ENCODE measurements at regions not wholly inside any gene's neighbourhood (a gene's known extent, or its start where the extent isn't known, plus 50 kb on each side); places are given as distances from the start of the nearest gene placed in this dataset.

GRCh38 chr7:18416988-18417387 lies 78.6 kb upstream of the HDAC9 start:
- TF ChIP-seq CTCF (IDR thresholded peaks at IDR 0.05) = no peak
- ATAC-seq = no peak
- no peaks in the 10 kb centered on the region for H3K27me3 ChIP-seq (ENCODE audit: insufficient read depth in 3 of 3, low read length in 2 of 3)
- H3K9me3 ChIP-seq = no peaks in the 10 kb centered on the region
- no peak overlapping the region for H3K27ac ChIP-seq
- WGBS, 3 donors = 69 to 76% (median 74%) methylated on average over 3 of the region's 3 CpGs
- H3K4me3 ChIP-seq = no peak overlapping the region
- DNase-seq = no peak
- H3K36me3 ChIP-seq (ENCODE audit: insufficient read depth in 1 of 2, low read depth in 1 of 2) = no peaks in the 10 kb centered on the region
- peaks cover under 1% of the 10 kb centered on the region for H3K4me1 ChIP-seq
- intact Hi-C loops (cut with DNase I) = no loop called here

- no peak overlapping the region for H3K4me3 ChIP-seq
- DNase-seq = no peak
- H3K4me1 ChIP-seq = peaks cover 4% of the 10 kb centered on the region
- ATAC-seq = no peak
- H3K9me3 ChIP-seq = no peaks in the 10 kb centered on the region
- H3K27me3 ChIP-seq (ENCODE audit: insufficient read depth in 3 of 3, low read length in 2 of 3) = no peaks in the 10 kb centered on the region
- WGBS, 3 donors = 47 to 61% (median 54%) methylated on average over 3 of the region's 3 CpGs
- no peak for TF ChIP-seq CTCF (IDR thresholded peaks at IDR 0.05)
- no peak overlapping the region for H3K27ac ChIP-seq
- intact Hi-C loops (cut with DNase I) = no loop called here
- H3K36me3 ChIP-seq (ENCODE audit: insufficient read depth in 1 of 2, low read depth in 1 of 2) = no peaks in the 10 kb centered on the region
Observed at GRCh38 chr7:18419456-18419855, 76.1 kb upstream of the HDAC9 start.

- intact Hi-C loops (cut with DNase I) = no loop called here
- 55 to 79% (median 64%) methylated on average over 2 of the region's 2 CpGs for WGBS, 3 donors
Observed at GRCh38 chr7:18420108-18420507, 75.4 kb upstream of the HDAC9 start.

GRCh38 chr7:18420748-18421147 lies 74.8 kb upstream of the HDAC9 start:
- Histone ChIP-seq H3K36me3 (ENCODE audit: insufficient read depth in 1 of 2, low read depth in 1 of 2) (no peaks in the 10 kb centered on the region), H3K27ac (no peak overlapping the region), H3K4me3 (no peak overlapping the region), H3K9me3 (no peaks in the 10 kb centered on the region), H3K4me1 (peaks cover 4% of the 10 kb centered on the region), H3K27me3 (ENCODE audit: insufficient read depth in 3 of 3, low read length in 2 of 3) (no peaks in the 10 kb centered on the region)
- WGBS, 3 donors = 57 to 83% (median 73%) methylated on average over 1 of the region's 1 CpG
- ATAC-seq (no peak), DNase-seq (no peak)
- intact Hi-C loops (cut with DNase I) = no loop called here
- no peak for TF ChIP-seq CTCF (IDR thresholded peaks at IDR 0.05)

More at GRCh38 chr7:18420108-18420507, 75.4 kb upstream of the HDAC9 start:
- H3K27me3 ChIP-seq (ENCODE audit: insufficient read depth in 3 of 3, low read length in 2 of 3) = no peaks in the 10 kb centered on the region
- no peak for ATAC-seq
- H3K4me1 ChIP-seq = peaks cover 4% of the 10 kb centered on the region
- H3K27ac ChIP-seq = no peak overlapping the region
- no peak for DNase-seq
- no peaks in the 10 kb centered on the region for H3K36me3 ChIP-seq (ENCODE audit: insufficient read depth in 1 of 2, low read depth in 1 of 2)
- TF ChIP-seq CTCF (IDR thresholded peaks at IDR 0.05) = no peak
- H3K4me3 ChIP-seq = no peak overlapping the region
- no peaks in the 10 kb centered on the region for H3K9me3 ChIP-seq

GRCh38 chr7:18421297-18422002 lies 74.1 kb upstream of the HDAC9 start:
- ATAC-seq = no peak
- WGBS, 3 donors = 26 to 58% (median 29%) methylated on average over 4 of the region's 4 CpGs

More at GRCh38 chr7:18421297-18422002, 74.1 kb upstream of the HDAC9 start:
- H3K4me3 ChIP-seq = no peak overlapping the region
- TF ChIP-seq CTCF (IDR thresholded peaks at IDR 0.05) = no peak
- H3K27ac ChIP-seq = no peak overlapping the region
- H3K4me1 ChIP-seq = peaks cover 4% of the 10 kb centered on the region
- no peaks in the 10 kb centered on the region for H3K9me3 ChIP-seq
- no peaks in the 10 kb centered on the region for H3K36me3 ChIP-seq (ENCODE audit: insufficient read depth in 1 of 2, low read depth in 1 of 2)
- no peak for DNase-seq
- intact Hi-C loops (cut with DNase I) = no loop called here
- H3K27me3 ChIP-seq (ENCODE audit: insufficient read depth in 3 of 3, low read length in 2 of 3) = no peaks in the 10 kb centered on the region

Data from psoas muscle (tissue), 7 donors.